ENCODE measurements at regions not wholly inside any gene's neighbourhood (a gene's known extent, or its start where the extent isn't known, plus 50 kb on each side); places are given as distances from the start of the nearest gene placed in this dataset.

GRCh38 chr3:5787861-5788488 lies 600.5 kb downstream of the EDEM1 start:
- peak in 3 of 4 donors; percentile 16 to 46 (median 37) for DNase-seq (ENCODE audit: low read depth in 4 of 4, low spot score in 3 of 4)

GRCh38 chr3:5788496-5788895 lies 601.0 kb downstream of the EDEM1 start:
- no peak for DNase-seq (ENCODE audit: low read depth in 4 of 4, low spot score in 3 of 4)

- DNase-seq (ENCODE audit: low read depth in 4 of 4, low spot score in 3 of 4) = no peak
These were observed 604.1 kb downstream of the EDEM1 start for GRCh38 chr3:5791558-5791957.

DNA sequence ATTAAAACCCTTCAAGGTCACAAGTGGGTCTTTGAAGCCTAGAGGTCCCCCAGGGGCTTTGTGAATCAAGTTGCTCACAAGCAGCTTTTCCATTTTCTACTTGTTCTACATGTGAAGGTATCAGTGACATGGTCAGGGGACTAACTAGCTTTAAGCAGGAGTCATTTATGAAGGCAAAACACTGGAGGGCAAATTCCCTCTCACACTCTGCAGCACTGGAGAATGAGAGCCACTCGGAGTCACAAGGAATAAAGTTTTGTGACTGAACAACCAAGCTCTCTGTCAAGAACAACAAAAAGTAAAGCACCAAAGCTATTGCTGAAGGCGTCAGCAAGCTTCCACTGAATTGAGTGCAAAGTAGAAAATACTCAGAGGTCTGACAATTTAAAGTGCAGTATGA lies 609.0 kb downstream of the EDEM1 start:
- DNase-seq (ENCODE audit: low read depth in 4 of 4, low spot score in 3 of 4) = no peak

DNA sequence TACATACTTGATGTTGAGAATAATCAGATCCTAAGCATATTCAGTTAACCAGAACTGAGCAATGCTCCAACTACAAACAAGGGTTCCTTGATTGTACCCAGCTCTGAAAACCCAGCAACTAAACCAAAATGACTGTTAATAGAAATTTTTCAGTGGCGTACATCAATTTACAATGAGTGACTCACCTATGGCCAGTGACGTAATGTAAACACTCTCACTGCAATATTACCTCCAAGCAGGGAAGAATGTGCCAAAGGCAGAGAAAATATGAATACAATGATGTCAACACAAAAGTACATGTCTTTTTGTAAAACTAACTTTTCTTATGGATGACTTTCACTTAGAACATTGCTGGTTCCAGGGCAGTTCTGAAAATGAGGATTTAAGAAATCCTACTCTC lies 611.3 kb downstream of the EDEM1 start:
- DNase-seq (ENCODE audit: low read depth in 4 of 4, low spot score in 3 of 4) = no peak

- DNase-seq (ENCODE audit: low read depth in 4 of 4, low spot score in 3 of 4) = no peak
These were observed 611.9 kb downstream of the EDEM1 start for GRCh38 chr3:5799398-5799797.

- DNase-seq (ENCODE audit: low read depth in 4 of 4, low spot score in 3 of 4) = no peak
These were observed 613.5 kb downstream of the EDEM1 start for GRCh38 chr3:5800965-5801364.

- no peak for DNase-seq (ENCODE audit: low read depth in 4 of 4, low spot score in 3 of 4)
These were observed 618.7 kb downstream of the EDEM1 start for GRCh38 chr3:5806192-5806591.

- no peak for DNase-seq (ENCODE audit: low read depth in 4 of 4, low spot score in 3 of 4)
These were observed 622.2 kb downstream of the EDEM1 start for GRCh38 chr3:5809586-5810246.

- no peak for DNase-seq (ENCODE audit: low read depth in 4 of 4, low spot score in 3 of 4)
These were observed 623.5 kb downstream of the EDEM1 start for GRCh38 chr3:5811016-5811415.

- no peak for DNase-seq (ENCODE audit: low read depth in 4 of 4, low spot score in 3 of 4)
These were observed 626.0 kb downstream of the EDEM1 start for GRCh38 chr3:5813521-5813920.

DNA sequence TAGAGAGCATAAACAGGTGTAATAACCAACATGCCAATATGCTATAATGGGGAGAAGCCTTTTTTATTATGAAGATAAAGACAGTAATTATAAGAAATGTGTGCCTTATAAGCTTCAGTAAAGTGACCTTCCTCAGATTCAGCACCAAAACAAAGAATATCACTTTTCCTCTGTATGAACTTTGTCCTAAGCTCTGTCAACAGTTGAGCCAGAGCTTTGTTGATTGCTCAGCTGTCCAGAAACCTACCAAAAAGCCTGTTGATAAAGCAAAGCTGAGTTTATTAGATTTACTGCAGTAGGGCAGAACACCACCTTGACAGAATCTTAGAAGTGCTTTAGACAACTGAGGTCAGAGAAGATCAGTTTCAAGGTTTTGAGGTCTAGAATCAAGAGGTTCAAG lies 635.3 kb downstream of the EDEM1 start:
- DNase-seq (ENCODE audit: low read depth in 4 of 4, low spot score in 3 of 4) = no peak

DNA sequence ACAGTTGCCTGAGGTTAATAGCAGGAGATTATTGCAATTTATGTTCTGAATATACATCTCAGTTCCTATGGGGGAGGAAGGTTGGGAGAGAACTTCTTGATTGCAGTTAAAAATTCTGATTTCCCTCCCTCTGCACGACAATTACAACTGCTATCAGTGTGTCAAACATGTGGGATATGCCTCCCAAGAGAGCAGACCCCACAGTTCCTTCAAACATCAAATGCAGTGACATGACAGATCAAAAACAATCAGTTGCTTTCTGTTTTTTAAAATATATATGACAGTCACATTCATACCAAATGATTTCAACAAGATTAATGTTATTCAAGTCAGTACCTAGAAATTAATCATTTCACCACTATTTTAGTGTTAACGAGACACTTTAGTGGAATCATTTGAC lies 639.0 kb downstream of the EDEM1 start:
- DNase-seq (ENCODE audit: low read depth in 4 of 4, low spot score in 3 of 4) = no peak

DNA sequence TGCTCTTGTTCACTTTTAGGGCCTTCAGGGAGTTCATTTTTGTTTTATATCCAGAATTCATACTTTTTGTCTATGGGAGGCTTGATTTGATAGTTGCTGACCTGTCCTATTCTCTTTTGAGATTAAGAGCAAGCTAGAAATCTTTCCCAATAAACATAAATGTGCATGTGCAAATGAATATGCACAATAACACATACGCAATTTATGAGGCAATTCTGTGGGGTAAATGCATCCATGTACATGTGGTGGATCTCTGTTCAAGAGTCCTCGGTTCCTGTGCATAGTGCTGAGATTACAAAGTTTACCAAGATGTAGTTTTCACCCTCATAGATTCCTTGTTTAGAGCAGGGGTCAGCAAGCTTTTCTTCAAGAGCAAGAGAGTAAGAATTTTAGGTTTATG lies 640.7 kb downstream of the EDEM1 start:
- no peak for DNase-seq (ENCODE audit: low read depth in 4 of 4, low spot score in 3 of 4)

DNA sequence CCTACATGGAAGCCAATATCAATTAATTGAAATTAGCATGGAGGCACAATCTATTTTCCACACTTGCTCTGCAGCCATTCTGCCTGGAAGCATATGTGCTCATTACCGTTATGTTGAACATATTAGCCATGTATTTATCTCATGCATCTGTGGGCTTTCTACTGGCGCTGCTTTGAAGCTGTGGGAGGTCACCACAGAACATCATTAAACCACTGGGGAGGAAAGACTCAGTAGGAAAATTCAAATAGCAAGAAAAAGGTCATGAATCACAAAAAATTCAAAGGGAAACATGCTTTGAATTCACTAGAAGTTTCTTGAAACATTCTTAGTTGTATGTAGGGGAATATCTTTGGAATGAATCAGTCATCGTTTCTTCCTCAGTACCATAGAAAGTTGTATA lies 652.5 kb downstream of the EDEM1 start:
- DNase-seq (ENCODE audit: low read depth in 4 of 4, low spot score in 3 of 4) = no peak

GRCh38 chr3:5841599-5841998 lies 654.1 kb downstream of the EDEM1 start:
- DNase-seq (ENCODE audit: low read depth in 4 of 4, low spot score in 3 of 4) = no peak

DNA sequence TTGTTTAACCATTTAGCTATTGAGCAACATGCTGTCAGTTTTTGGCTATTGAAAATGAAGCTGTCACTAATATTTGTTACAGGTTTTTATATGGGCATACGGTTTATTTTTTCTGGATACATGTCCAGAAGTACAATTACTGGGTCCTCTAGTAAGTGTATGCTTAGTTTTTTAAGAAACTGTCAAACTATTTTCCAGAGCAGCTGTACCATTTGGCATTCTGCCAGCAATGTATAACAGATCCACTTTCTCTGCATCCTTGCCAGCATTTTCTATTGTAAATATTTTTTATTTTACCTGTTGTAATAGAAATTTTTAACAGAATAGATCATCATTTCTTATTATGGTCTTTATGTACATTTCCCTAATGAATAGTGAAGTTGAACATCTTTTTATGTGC lies 658.8 kb downstream of the EDEM1 start:
- no peak for DNase-seq (ENCODE audit: low read depth in 4 of 4, low spot score in 3 of 4)

DNA sequence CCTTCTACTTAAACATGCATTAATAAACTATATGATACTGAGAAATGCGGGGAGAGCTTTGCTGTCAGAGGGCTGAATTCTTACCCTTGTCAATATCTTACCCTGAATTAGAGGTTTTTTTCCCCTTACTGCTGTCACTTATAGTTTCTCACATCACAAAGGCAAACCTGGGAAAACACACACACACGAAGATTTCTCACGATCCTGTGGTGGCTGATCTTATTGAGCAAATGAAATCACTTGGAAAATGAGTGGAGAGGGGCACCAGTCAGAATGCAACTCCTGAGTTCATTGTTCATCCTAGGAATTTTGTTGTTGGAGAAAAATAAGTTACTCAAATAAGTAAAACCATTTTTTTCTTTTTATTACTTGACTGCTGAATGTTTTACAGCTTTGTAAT lies 673.6 kb downstream of the EDEM1 start:
- DNase-seq (ENCODE audit: low read depth in 4 of 4, low spot score in 3 of 4) = no peak

GRCh38 chr3:5874931-5875341 lies 687.4 kb downstream of the EDEM1 start:
- no peak for DNase-seq (ENCODE audit: low read depth in 4 of 4, low spot score in 3 of 4)

DNA sequence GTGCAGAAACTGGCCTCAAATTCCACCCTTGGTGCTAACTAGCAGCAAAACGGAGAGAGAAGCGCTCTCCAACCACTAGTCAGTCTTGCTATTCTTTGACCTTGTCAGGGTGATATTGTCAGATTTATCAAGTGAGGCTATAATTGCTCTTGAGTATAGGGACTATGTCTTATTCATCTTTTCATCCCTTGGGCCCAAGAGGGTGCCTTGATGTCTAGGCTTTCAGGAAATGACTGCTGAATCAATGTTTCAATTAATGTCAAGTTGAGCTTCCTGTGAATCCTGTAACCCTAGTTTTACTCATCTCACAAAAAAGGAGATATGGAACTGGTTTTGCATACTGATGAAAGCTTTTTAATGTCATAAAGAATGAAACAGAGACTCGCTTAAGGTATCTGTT lies 701.3 kb downstream of the EDEM1 start:
- DNase-seq (ENCODE audit: low read depth in 4 of 4, low spot score in 3 of 4) = no peak

DNA sequence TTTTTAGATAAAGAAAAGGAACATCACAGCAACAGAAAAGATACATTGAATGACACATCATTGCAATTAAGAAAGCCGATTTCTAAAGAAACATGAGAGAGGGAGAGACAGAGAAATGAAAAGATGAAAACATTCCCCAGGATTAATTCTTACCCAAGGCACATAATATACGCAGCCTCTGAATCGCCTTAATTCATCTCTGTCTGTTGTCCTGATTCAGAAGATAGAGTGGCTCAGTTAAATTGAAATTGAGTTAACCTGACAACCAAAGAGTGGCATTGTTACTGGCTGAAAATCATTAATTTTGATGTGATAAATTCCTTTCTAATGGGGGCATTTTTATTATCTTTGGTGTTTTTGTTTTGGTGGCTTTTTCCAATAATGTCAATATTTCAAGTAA lies 701.9 kb downstream of the EDEM1 start:
- DNase-seq (ENCODE audit: low read depth in 4 of 4, low spot score in 3 of 4) = no peak

DNA sequence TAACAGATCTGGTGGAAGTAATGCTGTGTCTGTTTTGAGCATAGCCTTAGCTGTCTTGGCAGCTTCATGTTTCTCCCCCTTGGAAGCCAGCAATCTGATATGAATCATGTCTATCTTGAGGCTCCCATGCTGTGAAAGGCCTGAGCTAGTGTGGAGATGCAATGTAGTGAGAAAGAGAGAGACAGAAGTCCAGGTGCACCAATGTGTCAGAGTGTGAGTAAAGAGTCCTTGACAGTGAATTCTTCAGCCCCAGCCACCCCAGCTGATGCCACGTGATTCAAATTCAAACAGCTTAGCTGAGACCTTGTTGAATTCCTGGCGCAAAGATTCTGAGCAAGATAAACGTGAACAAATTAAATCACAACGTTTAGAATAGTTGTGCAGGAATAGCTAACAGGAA lies 704.2 kb downstream of the EDEM1 start:
- DNase-seq (ENCODE audit: low read depth in 4 of 4, low spot score in 3 of 4) = no peak

DNA sequence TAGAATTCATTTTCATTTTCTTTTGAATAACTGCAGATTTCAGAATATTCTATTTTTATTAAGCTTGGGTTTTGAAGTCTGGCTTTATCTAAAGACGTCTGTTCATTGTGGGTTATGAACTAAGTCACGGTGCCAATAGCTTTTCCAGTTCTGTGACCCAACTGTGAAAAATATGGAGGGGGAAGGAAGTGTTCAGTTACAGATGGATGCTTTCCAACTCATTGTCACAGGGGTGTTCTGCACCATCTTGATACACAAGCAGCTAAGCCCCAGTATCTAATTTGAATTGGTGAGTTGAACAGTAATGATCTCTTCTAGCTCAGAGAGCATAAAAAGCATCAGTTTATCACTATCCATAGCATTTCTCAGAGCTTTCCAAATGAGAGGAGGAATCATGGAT lies 710.6 kb downstream of the EDEM1 start:
- DNase-seq (ENCODE audit: low read depth in 4 of 4, low spot score in 3 of 4) = no peak
